ENCODE measurements at regions not wholly inside any gene's neighbourhood (a gene's known extent, or its start where the extent isn't known, plus 50 kb on each side); places are given as distances from the start of the nearest gene placed in this dataset.

- no peak for TF ChIP-seq CTCF (IDR thresholded peaks at IDR 0.05; ENCODE audit: low read depth, low read length)
- no peak for TF ChIP-seq EZH2phosphoT487 (IDR thresholded peaks at IDR 0.05; ENCODE audit: low read depth)
Observed at GRCh38 chr5:106637275-106637674, 1033.5 kb downstream of the EFNA5 start.
